ENCODE measurements at regions not wholly inside any gene's neighbourhood (a gene's known extent, or its start where the extent isn't known, plus 50 kb on each side); places are given as distances from the start of the nearest gene placed in this dataset.

DNA sequence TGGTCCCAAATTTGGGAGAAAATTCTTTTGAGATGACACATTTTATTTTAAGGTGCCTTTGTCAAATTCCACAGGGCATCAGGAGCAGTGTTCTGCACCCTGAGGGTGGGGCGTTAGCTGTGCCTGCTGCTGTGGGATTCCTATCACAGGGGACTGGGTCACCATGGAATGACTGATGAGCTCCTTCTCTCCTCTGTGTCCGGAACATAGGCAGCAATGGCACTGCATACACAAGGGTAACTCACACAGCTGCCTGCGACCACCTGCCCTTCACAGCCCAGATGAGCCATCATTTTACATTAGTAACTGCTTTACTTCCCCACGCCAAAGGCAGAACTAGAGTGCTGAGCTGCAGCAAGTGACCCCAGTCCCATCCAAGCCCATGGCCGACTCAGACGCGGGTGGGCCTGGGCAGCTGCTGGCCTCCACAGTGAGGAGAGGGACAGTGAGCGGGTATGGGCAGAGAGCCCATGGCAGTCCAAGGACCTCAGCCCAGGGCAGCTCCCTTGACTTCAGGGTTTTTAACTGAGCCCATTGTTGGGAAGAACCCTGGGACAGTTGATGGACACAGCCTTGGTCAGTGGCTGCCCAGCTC, 93.7 kb downstream of the GADD45G start:
- DNase-seq: no peak

DNA sequence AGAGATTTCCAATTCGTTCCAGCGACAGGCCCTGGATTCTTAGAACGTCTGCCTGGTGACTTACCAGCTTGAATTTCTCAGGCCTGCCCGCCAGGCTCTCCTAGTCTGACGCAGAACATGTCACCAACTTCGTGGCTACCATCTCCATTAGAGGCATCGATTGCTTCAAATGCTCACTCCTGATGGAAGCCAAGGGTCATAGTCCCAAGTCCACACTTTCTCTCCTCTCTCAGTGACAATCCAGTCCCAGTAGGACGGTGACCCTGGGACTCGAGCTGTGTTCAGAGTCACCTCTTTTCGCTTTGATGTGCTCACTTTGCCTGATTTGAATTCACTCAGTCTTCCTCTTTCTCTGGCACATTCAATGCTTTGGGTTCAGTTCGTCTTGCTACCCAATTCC, 94.8 kb downstream of the GADD45G start:
- DNase-seq: no peak

DNA sequence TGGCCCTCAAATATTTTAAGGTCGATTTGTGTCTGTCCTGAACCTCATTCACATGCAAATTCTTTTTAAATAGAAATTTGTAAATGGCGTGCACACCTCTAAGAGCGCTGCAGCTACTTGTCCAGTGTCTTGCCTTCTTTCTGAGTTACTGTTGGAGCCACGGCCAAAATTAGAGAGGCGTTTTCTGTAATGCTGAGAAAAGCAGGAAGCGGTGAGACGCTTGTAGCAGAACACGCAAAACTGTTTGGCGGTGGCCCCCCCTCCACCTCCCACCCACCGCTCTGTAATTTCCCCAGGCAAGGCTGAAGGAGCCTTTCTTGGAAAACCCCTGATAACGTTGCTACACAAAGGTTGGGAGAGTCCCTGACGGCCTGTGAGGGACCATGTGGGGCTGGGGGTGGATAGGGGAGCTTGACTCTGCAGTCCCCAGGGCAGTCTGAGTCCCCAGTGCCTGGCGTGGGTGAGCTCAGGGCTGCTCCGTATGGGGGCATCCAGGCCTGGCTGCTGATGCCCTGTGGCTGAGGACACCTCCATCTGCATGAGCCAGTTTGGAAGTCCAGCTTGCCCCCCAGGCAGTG, 96.5 kb downstream of the GADD45G start:
- no peak for DNase-seq

DNA sequence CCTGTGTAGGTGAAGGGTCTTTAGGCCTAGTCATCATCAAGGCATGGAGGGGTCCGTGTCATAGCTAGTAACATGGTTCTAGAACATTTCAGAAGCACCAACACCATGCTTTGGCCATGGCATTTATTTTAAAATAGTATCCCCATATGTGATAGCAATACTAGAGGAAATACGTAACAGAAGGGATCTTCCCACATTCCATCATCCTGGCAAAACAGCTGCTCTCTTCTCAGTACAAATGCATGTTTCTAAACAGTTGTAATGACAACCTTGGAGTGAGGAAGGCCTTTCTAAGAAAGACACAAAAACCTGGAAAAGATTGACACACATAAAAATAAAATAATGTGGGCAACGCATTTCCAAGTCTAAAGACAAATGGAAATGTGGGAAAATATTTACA, 97.6 kb downstream of the GADD45G start:
- DNase-seq: no peak

DNA sequence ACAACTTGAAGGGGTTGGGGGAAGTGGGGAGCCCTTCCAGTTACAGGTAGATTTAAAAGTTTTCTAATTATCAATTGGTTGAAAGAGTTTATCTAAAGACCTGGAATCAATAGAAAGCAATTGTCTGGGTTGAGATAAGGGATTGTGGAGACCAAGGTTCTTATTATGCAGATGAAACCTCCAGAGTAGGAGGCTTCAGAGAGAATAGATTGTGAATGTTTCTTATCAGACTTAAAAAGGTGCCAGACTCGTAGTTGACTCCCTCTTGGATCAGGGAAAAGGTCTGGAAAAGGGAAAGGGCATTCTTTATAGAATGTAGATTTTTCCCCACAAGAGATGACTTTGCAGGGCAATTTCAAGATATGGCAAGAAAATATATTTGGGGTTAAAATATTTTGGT, 100.8 kb downstream of the GADD45G start:
- no peak for DNase-seq

DNA sequence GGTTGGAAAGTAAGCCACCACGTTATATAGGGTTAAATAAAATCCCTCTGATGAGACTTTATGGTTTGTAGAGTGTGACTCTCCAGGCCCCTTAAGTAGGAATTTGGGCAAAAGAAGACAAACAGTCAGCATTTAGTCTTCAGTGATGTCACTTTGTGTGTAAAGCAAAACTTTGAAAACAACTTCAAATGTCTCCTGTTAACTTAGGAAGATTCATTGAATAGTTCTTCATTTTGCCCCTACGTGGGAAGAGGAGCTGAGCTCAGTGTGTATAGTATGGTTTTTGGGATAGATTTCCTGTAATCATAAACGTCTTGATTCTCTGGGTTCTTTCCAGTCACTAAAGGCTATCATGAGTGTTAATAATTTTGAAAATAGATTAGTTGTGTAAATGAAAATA, 101.3 kb downstream of the GADD45G start:
- DNase-seq: no peak

DNA sequence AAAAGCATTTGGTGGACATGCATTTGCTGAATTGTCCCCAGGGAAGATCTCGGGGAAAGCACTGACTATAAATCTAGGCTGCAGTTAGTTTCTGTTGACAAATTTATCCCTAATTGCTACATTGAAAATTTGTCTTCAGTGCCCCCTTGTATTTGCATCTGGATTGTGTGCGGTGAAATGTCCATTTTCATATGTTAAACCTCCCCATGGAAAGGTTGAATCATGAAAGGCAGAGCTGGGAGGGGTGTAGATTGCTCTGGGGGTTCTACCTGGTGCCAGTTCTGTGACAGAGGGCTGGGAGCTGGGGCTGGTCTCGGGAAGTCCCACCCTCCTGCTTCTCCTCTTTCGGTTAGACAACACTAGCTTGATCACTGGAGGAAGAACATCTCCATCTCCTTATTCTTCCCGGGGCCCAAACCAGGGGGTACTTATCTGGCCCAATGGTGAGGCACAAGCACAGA, 101.9 kb downstream of the GADD45G start:
- no peak for DNase-seq

DNA sequence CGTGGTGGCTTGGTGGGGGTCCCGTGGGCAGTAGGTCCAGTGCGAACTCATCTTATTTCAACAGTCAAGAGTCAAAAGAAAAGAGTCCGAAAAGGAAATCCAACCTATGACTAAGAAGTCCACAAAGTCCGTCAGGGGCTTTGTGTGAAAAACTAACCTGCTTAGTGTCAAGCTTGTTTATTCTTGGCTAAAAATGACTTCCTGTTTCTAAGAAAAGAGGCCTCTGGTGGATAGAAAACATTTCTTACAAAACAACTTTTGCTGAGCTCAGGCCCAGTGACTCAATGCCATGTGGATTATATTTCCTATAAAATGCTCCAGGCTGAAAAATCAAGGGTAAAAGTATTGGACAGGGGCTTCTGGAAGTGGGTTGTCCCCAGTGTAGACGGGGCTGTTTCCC, 105.9 kb downstream of the GADD45G start:
- no peak for DNase-seq

DNA sequence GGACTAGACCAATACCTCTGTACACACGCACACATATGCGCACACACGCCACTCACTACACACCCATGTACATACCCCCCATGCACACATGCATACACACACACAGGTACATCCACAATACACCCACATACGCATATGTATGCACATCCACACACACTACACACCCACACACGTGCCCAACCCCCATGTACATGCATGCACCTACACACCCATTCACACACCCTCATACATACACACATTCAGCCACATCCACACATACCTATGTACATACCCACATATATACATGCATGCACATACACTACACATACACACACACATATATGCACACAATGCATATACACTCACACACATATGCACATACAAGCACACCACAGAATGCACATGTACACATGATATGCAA, 107.1 kb downstream of the GADD45G start:
- DNase-seq: no peak

DNA sequence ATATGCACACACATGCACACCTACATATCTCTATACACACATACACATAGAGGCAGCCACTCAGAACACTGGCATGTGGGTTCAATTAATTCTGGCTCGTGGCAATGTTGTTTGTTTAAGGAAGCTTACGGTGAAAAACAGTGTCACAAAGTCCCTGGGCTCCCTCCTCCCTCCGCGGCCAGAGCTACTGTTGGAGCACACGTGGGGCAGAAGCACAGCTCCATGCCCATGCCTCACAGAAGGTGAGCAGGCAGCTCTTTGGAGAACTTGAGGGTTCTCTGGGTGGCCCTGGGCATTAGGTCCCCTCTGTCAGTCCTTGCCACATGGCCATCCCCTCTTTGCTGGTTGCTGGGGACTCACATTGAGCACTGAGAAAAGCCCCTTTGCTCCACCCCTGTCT, 107.5 kb downstream of the GADD45G start:
- no peak for DNase-seq

DNA sequence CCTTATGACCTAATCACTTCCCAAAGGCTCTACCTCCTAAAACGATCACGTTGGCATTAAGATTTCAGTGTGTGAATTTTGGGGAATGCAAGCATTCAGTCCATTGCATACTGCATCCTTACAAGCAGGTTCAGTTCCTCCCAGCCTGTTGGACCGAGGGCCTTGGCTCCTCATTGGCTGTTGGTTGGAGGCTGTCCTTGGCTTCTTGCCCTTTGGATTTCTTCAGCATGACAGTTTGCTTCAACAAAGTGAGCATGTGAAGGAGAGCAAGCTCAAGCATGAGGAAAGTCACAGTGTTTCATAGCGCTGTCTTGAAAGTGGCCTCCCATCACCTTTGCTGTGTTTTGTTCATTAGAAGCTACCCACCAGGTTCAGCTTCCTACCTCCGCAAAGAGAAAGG, 109.5 kb downstream of the GADD45G start:
- DNase-seq: no peak

DNA sequence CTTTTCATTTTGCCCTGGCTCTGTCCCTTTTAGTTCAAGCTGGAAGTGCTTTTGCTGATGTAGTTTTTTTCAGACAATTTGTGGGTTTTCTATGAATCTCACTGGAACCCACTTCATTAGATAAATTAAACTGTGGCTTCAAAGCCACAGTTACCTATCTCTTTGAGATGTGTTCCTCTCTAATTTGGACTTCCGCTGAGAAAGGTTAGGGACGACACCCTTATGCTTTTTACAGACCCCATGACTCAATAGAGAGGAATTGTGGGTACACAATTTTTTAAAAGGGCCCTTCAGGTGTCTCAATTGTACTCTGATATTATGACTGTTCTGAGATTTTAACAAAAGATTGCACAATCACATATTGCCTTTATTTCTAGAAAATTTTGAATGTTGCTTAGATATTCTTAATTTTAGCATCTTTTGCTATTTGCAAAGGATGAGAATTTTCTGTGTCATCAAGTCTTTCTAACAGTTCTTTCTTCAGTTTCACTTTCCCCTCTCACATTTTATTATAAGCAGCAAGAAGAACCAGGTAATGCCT, 110.6 kb downstream of the GADD45G start:
- DNase-seq: no peak

DNA sequence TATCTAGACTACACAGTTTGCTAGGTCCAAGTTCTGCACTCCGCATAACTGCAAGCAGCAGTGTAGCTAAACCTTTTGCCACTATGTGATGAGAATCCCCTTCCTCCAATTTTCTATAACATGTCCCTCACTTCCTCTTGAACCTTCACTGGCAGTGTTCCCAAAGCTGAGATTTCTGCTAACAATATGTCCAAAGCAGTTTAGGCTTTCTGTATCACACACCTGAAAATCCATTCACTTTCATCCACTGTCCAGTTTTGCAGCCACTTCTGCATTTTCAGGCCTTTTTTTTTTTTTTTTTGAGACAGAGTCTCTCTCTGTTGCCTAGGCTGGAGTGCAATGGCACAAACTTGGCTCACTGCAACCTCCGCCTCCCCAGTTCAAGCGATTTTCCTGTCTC, 111.1 kb downstream of the GADD45G start:
- no peak for DNase-seq

DNA sequence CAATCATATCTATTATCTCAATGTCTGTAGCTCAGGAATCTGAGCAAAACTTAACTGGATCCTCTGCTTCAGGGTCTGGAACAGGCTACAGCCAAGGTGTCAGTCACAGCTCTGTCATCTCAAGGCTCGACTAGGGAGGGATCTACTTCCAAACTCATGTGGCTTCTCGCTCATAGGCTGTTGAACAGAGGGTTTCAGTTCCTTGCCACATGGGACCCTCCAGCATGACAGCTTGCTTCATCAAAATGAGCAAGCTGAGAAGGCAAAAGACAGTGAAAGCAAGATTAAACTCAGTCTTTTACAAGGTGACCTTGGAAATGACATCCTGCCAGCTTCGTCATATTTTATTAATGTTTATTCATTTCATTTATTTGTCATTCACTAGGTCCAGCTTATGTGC, 111.7 kb downstream of the GADD45G start:
- DNase-seq: no peak

DNA sequence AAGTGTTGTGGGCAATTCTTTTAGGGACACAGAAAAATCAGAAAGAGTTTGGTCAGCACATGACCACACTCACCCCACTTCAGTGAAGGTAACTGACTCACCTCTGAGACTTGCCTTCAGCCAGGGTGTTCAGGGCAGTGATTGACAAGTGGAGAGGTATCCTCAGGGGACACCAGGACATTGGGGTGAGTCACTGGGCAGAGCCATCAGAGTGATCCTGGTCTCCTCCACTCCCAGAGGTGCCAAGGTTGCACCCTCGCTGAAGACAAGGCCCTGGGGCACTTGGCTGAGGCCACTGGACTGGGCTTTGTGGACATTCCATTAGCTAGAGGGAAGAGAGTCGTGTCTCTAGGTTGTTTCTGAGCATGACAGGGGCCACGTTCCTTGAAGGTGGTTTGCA, 113.4 kb downstream of the GADD45G start:
- DNase-seq: no peak

DNA sequence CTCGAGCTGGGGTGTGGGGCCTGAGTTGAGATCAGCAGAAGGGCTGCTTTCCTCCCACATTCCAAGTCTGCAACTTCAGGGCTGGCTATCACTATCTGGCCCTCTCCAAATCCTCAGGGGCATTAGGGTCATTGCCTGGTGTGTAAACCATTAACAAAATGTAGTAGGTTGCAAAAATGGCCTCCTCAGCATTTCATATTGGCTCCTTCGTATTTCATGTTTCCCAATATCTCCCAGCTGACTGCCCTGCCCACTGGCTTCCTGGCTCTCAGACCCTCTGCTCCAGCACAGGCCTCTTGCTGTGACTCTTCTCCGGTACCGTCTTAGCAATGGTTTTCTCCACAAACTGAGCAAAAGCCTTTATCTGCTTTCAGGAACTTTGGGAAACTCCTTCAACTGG, 113.8 kb downstream of the GADD45G start:
- DNase-seq: no peak

DNA sequence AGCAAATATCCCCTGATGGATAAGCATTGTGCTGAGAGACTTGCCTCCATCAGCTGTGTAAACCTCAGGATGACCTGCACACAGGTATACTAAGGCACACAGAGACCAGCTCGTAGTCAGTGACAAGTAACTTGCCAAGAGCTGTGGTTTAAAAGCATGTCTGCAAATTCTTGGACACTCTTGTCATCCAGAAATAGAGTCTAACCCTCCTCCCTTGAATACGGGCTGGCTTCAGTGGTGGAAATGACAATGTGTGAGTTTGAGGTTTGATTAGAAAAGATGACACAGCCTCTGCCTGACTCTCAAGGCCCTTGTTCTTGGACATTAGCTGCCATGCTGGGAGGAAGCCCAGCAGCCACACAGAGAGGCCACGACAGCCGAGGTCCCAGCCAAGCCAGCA, 114.4 kb downstream of the GADD45G start:
- no peak for DNase-seq

DNA sequence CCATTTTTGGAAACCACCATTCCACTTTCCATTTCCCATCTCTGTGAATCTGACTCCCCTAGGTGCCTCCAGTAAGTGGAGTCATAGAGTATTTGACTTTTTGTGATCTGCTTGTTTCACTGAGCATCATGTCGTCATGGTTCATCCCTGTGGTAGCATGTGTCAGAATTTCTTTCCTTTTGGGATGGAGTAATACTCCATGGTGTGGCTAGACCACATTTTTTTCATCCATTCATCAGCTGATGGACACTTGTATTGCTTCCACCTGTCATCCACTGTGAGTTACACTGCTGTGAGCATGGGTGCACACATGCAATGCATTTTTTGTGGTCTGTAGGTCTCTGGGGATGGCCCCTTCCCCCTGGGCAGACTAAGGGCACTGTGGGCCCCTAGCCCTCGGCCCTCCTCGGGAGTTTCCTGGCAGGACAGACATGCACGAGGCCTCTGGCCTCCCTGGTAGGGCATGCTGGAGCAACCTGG, 115.9 kb downstream of the GADD45G start:
- no peak for DNase-seq

DNA sequence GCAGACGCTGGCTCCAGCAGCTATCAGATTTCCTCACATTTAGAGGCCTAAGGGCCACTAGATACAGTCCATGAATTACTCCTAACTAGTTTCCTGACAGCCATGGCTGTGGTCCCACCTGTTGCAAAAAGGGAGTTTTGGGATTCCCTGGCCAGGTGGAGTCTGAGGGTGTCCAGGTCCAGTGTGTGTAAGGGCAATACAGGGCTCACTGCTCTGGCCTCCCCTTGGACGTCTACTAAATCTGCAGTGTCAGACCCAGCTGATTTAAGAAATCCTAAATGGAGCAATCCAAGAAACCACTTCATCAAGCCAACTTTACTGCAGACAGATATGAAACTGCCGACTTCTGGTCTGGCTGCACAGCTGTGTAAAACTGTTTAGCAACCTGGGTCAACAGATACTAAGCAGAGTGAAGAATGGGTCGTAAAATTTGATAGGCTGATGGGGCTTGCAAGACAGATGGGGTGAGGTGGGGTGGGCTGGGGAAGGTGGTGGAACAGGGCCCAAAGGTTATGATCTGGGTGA, 116.4 kb downstream of the GADD45G start:
- DNase-seq: no peak

DNA sequence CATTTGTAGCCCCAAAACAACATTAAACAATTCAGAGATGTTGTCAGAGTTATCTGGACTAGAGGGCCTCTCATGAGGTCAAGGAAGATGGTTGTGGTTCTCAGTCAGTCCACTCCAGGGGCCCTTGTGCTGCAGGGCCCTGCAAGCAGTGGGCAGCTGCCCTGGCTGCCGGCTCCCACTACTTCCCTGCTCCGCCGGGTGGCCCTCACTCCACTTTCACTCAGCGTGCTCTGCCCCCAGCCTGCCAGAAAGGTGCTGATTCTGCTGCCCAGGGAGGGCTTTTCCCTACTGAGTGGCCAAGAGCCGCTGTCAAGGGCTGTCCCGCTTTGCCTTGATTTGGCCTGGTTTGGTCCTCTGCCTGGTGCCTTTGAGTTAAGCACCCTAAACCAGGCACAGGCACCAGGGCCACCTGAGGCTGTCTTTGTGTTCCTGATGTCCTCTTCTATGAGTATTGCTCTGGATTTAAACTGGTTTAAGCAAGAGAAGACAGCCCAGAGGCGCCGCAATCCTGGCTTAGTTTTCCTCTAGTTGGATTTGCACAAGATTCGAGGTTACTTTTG, 117.2 kb downstream of the GADD45G start:
- no peak for DNase-seq

DNA sequence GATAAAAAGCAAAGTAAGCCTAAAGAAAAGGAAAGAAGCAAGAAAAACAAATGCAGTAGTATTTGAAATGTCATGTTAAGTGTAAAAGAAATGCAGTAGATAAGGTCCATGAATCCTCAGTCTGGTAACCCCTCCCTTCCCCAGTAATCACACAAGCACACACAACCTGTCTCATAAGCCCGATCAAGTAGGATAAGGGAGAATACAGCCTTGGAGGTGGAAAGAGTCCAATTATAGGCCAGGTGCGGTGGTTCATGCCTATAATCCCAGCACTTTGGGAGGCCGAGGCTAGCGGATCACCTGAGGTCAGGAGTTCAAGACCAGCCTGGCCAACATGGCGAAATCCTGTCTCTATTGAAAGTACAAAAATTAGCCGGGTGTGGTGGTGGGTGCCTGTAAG, 117.9 kb downstream of the GADD45G start:
- no peak for DNase-seq

DNA sequence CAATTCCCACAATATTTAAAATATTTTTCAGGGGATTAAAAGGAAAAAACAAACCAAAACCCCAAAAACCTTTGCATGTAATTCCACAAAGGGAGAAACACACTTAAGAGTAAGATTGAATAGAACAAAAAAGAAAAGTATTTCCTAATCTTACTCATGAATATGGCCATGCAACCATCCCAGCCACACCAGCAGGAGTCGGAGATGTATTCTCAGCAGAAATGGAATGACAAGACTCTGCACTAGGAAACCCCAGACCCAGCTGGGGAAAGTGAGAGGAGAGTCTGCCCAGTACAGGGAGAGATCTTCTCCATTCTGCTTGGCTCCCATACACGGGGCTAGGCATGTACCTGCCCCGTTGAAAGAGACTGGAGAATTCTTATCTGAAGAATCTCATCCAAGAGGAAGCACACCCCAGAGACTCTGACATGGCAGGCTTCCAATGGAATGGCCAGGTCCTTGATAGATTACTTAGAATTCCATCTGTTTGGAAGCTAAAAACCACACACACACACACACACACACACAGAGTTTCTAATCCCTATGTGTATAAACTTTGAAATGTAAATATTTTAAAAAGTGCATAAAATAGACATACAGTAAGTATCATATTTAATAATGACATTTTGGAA, 118.8 kb downstream of the GADD45G start:
- no peak for DNase-seq

DNA sequence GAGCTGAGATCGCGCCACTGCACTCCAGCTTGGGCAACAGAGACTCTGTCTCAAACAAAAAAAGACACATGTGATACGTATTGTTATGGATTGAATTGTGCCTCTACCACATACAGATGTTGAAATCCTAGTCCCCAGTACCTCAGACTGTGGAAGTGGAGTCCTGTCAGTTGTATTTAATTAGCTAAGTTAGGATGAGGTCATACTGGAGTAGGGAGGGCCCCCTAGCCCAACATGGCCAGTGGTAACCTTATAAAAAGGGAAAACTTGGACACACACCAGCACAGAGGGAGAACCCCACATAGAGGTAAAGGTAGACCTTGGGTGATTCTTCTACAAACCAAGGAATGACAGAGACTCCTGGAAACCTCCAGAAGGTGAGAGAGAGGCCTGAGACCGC, 119.8 kb downstream of the GADD45G start:
- no peak for DNase-seq

DNA sequence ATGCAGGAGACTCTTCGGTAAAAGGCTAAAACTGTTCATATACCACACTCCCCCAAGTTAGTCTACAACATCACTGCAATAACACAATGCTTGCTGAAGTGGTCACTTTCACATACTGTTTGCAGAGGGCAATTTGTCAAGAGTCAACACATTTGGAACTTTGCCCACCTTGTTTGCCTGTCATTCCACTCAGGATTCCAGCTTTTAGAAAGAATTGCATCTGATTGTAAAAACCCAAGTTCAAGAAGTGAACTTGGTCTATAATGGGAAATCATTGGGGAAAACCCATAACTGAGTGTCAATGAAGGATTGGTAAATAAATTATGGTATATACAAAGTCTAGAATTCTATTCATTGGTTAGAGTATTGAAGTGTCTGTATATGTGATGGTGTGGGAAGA, 120.5 kb downstream of the GADD45G start:
- no peak for DNase-seq
